NAMALWA (cell line): ENCODE measurements at regions not wholly inside any gene's neighbourhood (a gene's known extent, or its start where the extent isn't known, plus 50 kb on each side); places are given as distances from the start of the nearest gene placed in this dataset.
"Not testable (repeated sequence)": the region's sequence is repeated elsewhere in the genome, so short reads cannot be mapped to it uniquely, and the experiment has no call there.

Source experiments
- DNase-seq: peaks from one replicate; pipeline ENCODE4 v3.0.0-alpha.2; 2015; ENCODE audit warnings: low spot score

DNA sequence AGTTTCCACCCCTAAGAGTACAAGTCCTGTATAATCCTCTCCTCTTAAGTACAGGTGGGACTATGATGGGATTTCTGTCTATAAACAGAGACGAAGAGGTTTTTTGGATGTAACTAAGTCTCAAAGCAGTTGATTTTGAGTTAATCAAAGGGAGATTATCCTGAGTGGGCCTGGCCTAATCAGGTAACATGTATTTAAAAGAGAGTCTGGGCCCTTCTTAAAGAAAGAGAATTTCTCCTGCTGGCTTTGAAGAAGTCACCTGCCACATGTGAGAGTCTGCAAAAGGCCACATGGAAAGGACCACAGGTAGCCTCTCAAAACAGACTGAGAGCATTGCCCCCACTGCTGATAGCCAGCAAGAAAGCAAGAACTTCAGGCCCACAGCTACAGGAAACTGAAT, 142.3 kb downstream of the IRX5 start:
- no peak for DNase-seq

DNA sequence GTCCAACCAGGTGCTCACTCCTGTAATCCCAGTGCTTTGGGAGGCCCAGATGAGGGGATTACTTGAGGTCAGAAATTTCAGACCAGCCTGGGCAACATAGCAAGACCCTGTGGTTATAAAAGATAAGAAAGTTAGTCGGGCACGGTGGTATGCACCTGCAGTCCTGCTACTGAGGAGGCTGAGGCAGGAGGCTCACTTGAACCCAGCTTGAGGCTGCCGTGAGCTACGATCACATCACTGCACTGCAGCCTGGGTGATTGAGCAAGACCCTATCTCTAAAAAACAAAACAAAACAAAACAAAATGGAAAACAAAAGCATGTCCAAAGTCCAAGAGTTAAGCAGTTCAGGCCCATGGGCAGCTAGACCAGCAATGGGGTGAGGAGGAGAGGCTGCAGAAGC, 143.2 kb downstream of the IRX5 start:
- DNase-seq = no peak

DNA sequence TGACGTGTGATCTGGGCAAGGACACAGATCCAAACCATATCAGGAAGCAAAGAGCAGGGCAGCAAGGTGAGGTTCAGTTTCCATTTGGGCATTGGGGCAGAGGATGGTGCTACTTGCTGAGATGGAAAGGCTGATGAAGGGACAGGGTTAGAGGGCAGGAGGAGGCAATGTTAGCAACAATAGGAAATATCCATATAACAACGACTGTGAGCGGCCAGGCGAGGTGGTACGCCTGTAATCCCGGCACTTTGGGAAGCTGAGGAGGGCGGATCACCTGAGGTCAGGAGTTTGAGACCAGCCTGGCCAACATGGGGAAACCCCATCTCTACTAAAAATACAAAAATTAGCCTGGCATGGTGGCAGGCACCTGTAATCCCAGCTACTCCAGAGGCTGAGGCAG, 144.5 kb downstream of the IRX5 start:
- not testable (repeated sequence) for DNase-seq

DNA sequence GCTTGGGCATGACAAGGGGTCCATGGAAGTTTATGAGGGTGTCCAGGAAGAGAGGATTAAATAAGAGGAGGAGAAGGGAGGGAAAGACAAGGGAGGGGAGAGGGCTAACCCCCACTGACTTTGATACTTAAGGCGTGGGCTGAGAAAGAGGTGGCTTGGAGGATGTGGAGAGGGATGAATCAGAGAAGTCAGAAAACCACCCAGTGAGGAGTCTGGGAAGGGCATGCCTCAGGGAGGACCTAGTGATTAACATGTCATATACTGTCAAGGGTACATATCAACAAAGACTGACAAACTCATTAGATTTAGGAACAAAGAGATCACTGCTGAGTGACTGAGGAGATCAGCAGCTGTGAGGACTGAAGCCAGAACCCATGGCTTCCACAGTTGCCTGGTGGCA, 145.4 kb downstream of the IRX5 start:
- no peak for DNase-seq

DNA sequence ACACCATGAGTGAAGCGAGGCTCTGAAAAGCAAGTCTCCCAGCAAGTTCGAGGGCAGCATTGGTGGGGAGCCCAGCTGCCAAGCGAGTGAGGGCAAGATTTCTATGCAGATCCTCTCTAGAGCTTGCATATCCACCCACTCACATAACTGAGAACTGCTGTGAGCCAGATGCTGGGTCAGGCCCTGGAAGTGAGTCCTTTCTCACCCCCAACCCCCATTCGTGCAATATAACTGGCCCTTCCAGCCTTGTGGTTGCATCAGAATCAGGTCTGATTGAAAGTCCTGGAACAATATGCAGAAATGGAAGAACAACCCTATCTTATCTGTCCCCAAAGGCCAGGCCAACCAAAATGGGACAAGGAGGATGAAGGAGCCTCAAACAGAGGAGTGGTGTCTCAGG, 146.6 kb downstream of the IRX5 start:
- DNase-seq = no peak

DNA sequence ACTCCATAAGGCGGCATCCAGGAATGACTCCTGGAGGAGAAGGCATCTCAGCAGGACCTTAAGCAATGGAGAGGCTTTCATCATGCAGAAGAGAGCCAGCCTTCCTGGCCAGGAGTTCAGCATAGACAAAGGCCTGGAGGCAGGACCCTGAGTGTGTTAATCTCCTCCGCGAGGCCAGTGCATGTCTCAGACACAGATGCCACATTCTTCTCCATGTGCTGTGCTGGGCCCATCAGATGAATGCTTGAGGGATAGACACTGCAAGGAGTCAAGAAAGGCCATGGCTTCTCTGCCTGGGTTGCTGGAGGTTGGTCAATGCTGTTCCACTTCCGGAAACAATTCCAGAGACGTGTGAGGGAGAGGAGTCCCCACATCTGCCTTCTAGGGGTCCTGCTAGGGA, 147.5 kb downstream of the IRX5 start:
- DNase-seq = no peak

DNA sequence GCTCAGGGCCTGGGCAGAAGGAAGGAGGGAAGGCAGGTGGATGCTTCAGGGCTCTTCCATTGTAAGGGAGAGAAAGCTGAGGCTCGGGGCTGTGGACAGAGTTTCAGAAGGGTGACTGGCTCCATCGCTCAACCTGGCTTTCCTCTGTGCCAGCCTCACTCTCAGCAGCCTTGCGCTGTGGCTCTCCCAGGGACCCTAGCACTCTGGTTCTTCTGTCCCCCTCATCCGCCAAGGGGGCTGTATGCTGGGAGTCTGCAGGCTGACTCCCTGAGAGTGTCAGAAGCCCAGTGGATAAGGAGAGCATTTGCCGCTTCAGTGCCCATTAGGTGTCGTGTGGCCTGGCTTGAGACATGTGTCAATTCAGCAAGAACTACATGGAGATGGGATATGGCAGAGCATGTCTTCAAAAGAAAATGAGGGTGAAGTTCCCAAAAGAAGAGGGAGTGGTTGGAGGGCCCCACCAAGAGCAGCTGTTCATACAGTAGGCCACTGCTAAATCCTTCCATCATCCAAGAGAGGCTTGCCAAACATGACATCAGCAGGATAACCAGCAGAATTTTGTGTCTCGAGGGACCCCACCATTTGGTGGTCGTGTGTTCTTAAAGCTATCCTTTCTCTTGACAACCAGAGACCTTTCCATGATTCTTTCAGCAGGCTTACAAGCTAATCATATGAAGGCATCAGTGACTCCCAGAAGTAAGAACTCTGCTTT, 148.2 kb downstream of the IRX5 start:
- no peak for DNase-seq

DNA sequence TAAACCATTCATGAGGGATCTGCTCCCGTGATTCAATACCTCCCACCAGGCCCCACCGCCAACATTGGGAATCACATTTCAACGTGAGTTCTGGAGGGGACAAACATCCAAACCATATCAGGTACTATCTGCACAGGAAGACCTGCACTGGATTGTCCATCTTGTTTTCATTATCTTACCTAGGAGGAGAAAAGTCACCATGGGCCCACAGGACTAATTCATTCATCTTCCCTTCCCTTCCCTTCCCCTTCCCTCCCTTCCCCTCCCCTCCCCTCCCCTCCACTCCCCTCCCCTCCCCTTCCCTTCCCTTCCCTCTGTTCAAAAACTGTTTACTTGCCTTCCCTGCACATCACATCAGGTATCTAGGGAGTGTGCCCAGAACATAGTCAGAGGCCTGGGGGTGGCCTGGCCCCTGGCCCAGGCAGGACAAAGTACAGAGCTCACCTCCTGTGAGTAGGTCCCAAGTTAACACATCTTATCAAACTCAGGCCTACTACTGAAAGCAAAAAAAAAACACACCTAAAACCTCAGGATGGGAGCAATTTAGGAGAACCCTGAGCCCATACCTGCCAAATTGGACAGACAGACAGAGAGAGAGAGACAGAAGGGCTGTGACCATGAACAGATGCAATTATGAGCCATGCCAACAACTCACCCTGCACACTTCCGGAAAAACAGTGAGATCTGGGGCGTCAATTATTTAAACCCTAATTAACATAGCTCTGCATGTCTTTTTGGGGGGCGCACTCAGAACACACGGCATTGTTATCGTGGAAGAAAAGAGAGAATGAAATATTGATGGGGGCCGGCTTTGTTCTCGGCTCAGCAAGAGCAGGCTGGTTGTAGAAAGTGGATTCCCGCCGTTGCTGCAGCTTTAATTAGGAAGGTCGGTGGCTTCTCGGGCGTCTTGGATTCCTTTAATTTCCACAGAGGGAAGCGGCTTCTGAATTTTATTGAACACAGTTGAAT, 151.2 kb downstream of the IRX5 start:
- DNase-seq = no peak

DNA sequence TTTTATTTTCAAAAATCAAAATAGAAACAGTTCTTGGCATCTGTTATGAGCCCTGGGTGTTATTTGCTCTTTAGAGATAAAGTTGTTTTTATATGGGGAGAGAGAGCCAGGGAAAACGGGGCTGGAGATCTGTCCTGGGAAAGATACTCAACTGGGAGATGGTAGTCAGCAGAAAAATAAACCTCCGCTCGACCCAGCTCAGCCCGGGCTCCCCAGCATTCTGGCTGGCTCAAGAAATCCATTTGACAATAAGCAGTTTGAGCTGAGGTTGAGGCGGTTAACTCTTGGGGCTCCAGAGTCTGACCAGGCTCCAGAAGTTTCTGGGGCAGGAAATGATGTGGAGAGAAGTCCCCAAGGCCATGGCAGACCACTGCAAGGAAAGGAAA, 151.9 kb downstream of the IRX5 start:
- no peak for DNase-seq

DNA sequence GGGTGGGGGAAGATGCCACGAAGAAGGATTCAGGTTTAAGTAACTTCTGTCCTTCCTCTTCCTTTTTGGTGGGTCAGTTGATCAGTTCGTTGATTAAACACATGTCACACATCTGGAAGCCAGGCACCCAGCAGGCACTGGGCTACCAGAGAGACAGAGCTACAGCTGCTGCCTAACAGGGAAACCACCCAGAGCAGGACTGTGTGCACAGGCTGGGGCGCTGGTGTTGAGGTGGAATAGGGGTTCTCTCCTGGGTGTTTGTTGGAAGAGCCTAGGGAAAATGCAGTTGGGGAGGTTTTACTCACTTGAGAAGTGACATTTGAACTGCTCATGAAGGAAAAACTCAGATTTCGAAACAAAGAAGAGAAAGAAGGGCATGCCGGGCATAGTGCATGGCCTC, 152.4 kb downstream of the IRX5 start:
- no peak for DNase-seq

DNA sequence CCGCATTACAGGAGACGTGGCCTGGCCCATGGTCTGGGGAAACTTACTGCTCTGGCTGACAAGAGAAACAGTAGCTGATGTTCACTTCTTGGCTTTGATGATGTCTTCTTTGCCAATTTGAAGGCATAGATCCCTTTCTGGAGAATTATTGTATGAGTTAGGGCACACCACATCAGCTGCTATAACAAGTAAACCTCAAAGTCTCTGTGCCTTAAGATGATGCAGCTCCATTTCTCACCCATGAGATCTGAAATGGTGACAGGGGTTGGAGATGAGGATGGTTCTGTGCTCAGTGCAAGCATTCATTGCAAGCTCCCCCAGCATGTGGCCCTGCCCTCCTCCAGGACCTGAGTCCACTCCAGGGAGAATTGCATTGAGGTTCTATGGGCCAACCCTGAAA, 157.4 kb downstream of the IRX5 start:
- no peak for DNase-seq

DNA sequence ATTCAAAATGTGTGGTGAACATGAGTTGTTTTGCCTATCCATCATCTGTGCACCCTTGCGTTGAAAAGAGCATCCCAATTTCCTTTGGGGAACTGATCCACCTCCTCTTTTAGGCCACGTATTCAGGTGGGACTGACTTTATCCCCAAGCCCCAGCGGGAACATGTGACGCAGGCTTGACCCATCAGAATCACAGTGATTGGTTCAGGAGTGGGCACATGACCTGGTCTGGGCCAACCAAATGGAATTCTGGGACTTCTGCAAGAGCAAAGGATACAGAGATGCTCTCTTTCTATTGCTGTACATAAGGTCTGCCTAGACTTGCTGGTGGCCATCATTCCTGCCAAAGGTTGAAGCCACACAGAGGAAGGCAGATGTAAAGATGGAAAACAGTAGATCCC, 158.9 kb downstream of the IRX5 start:
- DNase-seq = no peak

DNA sequence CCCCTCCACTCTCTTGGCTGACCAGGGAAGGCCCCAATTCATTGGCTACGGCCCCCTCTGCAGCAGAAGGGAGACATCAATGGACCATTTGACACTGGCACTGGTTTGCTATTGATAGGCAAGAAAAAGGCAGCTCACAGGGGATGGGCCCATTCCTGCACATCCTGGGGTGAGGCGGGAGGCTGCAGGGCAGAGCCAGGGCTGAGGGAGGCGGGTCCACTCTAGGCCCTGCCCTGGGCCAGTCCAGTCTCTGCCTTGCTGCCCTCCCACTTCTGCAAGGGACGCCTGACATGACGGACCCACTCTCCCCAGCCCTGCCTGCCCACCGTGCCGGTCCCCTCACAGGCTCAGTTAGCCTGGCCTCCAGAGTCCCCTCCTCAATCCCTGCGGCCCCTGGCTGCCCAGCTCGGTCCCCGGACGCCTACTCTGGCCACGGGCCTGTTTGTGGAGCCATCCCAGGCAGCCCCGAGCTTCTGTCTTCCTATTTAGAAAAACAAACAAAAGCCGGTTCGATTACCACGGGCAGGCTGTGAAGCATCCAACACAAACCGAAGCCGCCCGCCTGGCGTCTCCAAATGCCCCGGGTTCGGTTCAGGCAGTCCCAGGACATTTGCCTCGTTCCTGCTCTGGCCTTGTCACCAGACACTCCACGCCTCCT, 160.7 kb downstream of the IRX5 start:
- DNase-seq = no peak

DNA sequence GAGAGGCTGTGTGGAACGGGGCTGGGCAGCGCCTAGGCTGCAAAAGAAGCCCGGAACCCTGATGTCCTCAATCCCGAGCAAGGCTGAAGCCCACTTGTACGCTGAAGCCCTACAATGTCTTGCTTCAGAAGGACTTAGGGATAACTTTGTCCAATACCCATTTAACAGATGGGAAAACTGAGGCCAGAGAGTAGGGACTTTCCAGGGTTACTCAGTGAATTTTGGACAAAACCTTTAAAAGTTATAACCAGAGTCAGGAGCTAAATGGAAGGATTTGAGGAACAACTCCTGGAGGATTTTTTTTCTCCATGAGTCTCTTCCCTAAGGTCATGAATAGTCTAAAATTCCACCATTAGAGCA, 161.2 kb downstream of the IRX5 start:
- DNase-seq = no peak

DNA sequence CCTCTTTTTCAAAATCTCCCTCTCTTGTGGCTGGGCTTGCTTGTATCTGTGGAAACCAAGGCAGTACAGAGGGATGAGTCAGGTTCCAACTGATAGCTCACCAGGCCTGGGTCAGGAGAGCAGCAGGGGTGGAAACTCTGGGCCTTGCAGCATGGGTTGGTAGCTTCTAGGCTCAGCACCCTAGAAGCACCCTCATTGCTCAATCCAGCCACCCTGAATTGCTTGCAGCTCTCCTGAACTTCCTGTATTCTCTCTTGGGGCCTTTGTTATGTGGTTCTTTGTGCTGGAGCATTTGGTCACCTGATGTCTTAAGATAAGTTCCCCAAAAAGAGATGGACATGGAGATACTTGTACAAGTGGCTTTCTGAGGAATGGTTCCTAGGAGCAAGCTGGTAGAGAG, 169.4 kb downstream of the IRX5 start:
- no peak for DNase-seq

DNA sequence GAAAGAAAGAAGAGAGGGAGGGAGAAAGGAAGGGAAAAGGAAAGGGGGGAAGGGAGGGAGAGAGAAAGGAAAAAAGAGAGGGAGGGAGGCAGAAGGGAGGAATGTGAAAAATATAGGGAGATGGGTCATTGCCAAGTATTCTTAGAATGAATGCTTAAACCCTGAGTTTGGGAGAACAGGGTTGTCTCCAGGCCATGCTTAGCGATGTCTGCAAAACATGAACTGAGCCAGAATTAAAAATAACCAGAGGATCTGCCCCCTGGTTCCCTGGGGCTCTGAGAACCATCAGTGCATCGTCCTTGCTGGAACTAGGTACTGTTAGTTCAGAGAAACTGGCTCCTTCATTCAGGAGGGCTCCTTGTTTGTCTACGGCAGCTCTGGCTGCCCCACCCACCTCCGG, 170.4 kb downstream of the IRX5 start:
- no peak for DNase-seq

DNA sequence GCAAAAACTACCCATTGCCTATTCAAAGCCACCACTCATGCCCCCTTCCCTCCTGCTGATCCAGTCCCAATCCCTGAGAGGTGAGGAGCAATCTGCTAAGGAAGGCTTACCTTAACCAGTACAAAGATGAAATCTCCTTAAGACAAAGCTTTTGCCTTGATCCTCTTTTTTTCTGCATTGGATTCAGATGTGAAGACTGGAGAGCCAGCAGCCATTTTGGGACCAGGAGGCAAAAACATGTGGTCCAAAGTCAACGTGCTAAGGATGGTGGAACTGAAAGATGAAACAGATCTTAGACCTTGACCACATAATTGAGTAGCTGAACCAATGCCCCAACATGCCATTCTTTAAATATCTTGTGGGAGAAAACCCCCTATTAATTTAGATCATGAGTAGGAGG, 171.4 kb downstream of the IRX5 start:
- DNase-seq = no peak

DNA sequence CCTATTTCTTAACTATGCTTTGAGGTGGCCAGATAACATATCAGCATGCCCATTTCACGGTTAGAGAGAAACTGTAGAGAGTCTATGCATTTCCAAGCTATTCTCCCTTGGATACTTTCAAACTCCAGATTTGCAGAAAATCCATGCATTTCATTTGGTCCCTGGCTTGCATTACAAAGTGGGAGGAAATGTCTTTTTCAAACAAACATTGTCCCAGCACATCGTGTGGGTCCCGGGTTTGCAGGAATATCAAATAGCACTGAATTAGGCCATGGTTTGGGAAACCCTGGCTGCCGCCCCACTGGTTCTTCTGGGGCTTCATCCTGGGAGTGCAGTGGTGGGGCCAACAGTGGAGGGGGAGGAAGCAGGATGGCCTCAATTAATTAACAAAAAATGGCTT, 171.9 kb downstream of the IRX5 start:
- DNase-seq = no peak

DNA sequence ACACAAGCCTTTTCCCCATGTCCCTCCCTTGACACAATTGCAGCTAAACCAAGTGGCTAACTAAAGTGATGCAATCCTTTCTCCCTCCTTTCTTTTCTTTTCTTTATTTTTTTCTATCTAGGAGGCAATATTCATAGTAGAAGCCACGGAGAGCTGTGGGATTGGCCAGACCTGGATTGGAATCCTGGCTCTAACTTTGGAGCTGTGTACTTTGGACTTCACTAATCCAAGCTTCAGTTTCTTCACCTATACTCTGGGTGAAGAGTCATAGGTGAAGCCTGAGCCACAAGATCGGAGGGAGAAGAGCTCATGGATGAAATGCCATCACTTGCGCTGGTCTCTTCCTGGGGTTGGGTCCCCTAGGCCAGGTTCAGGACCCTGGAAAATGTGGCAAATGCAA, 177.2 kb downstream of the IRX5 start:
- DNase-seq = no peak

DNA sequence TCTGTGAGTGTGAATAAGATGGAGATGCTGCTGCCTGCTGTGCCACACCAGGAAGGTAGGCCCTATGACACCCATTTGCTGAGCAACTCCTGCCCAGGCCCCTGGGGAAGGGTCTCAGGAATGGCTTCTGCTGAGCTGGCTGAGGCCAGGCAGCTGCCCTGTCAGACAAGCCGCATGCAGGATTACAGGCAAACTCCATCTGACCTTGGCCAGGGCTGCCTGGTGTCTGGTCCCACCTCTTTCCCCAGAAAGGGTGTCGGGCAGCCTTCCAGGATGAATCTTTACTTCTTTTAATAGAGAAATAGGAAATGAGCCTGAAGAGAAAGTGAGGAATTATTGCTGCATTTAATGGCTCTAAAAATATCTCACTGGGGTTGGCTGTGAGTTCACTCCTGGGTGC, 182.5 kb downstream of the IRX5 start:
- DNase-seq = no peak

DNA sequence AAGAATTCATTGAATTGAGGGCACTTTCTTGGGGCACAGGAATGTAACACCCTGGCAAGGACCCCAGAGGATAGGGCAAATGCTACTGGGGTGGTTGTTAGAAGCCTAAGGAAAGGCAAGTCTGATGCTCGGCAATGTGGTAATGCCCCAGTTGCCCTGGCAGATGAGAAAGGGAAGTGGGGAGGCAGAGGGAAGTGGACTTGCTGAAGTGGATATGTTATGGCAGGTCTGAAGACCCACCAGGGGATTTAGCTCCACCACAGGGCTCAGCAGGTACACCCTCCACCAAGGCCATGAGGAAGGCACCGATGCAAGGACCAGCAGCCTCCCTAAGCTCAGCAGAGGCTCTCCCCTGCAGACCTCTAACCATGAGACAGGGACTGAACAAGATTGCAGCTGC, 184.8 kb downstream of the IRX5 start:
- no peak for DNase-seq

DNA sequence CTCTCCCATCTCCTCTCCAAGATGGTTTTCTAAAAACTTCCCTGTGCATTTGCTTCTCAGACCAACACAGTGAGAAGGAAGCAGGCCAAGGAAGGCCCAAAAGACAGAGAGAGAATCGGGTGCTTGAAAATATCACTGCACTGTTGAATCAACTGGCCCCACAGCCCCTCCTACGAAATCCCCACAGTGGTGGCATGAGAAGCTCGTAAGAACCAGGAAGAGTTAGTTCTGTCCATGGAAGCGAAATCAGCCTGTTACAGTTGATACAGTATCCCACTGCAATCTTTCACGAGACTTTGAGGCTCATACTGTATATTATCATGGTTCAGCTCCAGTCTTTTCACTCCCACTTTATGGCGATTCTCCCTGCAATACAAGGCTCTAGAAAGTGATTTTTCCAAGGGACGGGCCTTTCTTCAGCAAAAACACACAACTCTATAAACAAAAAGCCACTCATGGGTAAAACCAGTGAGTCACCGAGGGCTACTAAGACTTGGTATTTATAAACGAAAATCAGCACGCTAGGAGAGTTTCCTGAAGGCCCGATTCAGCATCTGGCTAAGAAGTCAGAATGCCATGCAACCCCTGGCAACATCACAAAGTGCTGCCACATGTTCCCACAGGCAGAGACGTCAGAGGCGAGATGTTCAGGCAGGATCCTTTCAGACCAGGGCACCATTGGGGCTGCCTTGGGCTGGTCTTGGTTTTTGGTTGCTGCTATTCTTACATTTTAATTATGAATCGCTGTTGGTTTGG, 185.7 kb downstream of the IRX5 start:
- DNase-seq = no peak
